Ishikawa (cell line): ENCODE measurements at regions not wholly inside any gene's neighbourhood (a gene's known extent, or its start where the extent isn't known, plus 50 kb on each side); places are given as distances from the start of the nearest gene placed in this dataset.

ENCODE experiments used
- CEBPB ChIP-seq: IDR thresholded peaks from 2 replicates; pipeline ENCODE4 v1.6.1; 2012
- CREB1 ChIP-seq: IDR thresholded peaks from 2 replicates; pipeline ENCODE4 v1.6.1; 2012; ENCODE audit warnings: low read depth
- FOXM1 ChIP-seq: IDR thresholded peaks from 2 replicates; pipeline ENCODE4 v1.6.1; 2012; ENCODE audit warnings: low read depth, borderline replicate concordance
- MAX ChIP-seq: IDR thresholded peaks from 2 replicates; pipeline ENCODE4 v1.6.1; 2012

- TF ChIP-seq FOXM1 (no peak), MAX (no peak), CEBPB (no peak), CREB1 (no peak)
Measured at GRCh38 chr22:49692499-49693225, 135.0 kb downstream of the BRD1 start.
